Small intestine (tissue), 7 donors: ENCODE measurements at regions not wholly inside any gene's neighbourhood (a gene's known extent, or its start where the extent isn't known, plus 50 kb on each side); places are given as distances from the start of the nearest gene placed in this dataset.

Experiments used
- DNase-seq, 2 donors: peaks; one replicate each; pipeline versions ENCODE4 v3.0.0 to v3.0.0-alpha.2; 2013
- FAIRE-seq: peaks from 2 replicates; lab custom pipeline; 2012; peaks lifted over from hg19 to GRCh38; lab: Jason Lieb, UNC
- H3K27ac ChIP-seq, 3 donors: one replicate each; pipeline ENCODE4 v1.5.1; 2013; ENCODE audit warnings: low read length in 2 of 3, mild to moderate bottlenecking in 2 of 3, control low read depth in 1 of 3, inconsistent platforms in 1 of 3, low read depth in 1 of 3, moderate library complexity in 1 of 3
- H3K27me3 ChIP-seq, 3 donors: one replicate each; pipeline ENCODE4 v1.6.1; 2013; ENCODE audit warnings: low read length in 3 of 3, inconsistent platforms in 1 of 3; ENCODE audit not compliant: control insufficient read depth in 3 of 3, insufficient read depth in 3 of 3
- H3K36me3 ChIP-seq, 3 donors: one replicate each; pipeline ENCODE4 v1.6.1; 2013; ENCODE audit warnings: low read length in 3 of 3, inconsistent platforms in 1 of 3, low read depth in 1 of 3, mild to moderate bottlenecking in 1 of 3, moderate library complexity in 1 of 3; ENCODE audit not compliant: control insufficient read depth in 3 of 3, insufficient read depth in 2 of 3
- H3K4me1 ChIP-seq, 3 donors: one replicate each; pipeline ENCODE4 v1.6.1; 2013; ENCODE audit warnings: low read length in 2 of 3, inconsistent platforms in 1 of 3, low read depth in 1 of 3, mild to moderate bottlenecking in 1 of 3, moderate library complexity in 1 of 3; ENCODE audit not compliant: control insufficient read depth in 3 of 3, insufficient read depth in 2 of 3
- H3K4me3 ChIP-seq, 3 donors: one replicate each; pipeline ENCODE4 v1.5.1; 2013; ENCODE audit warnings: low read length in 3 of 3, control low read depth in 1 of 3, inconsistent platforms in 1 of 3, low read depth in 1 of 3, mild to moderate bottlenecking in 1 of 3, moderate library complexity in 1 of 3
- H3K9me3 ChIP-seq, 2 donors: one replicate each; pipeline ENCODE4 v1.6.1; 2013; ENCODE audit warnings: low read depth in 1 of 2, low read length in 1 of 2; ENCODE audit not compliant: control insufficient read depth in 2 of 2, insufficient read depth in 1 of 2
- WGBS, 3 donors: extraction: QIAGEN DNeasy Blood & Tissue Kit; methylation state at CpG; one replicate each; pipeline ENCODE4 v1.1.7; 2013; 5-methylcytosine and 5-hydroxymethylcytosine counted together
- donor health status: healthy with polysubstance abuse.
- donor health status: control.
- donor health status: control.
- donor health status: Bipolar disorder and iron deficiency.
- donor health status: healthy.

GRCh38 chr20:6253396-6253795 is 130.6 kb upstream of the FERMT1 start:
- 69 to 78% (median 74%) methylated on average over 2 of the region's 2 CpGs for WGBS, 3 donors
- Histone ChIP-seq H3K36me3 (no peaks in the 10 kb centered on the region), H3K4me1 (no peaks in the 10 kb centered on the region), H3K9me3 (no peaks in the 10 kb centered on the region), H3K27ac (no peak overlapping the region), H3K27me3 (no peaks in the 10 kb centered on the region), H3K4me3 (no peak overlapping the region)
- DNase-seq (no peak), FAIRE-seq (no peak)

GRCh38 chr20:6245436-6245835 is 122.6 kb upstream of the FERMT1 start:
- FAIRE-seq (no peak), DNase-seq (no peak)
- H3K27ac ChIP-seq, result no peak overlapping the region
- no peaks in the 10 kb centered on the region for H3K27me3 ChIP-seq
- H3K9me3 ChIP-seq, result no peaks in the 10 kb centered on the region
- 77 to 85% (median 83%) methylated on average over 4 of the region's 4 CpGs for WGBS, 3 donors
- H3K4me1 ChIP-seq, result no peaks in the 10 kb centered on the region
- no peaks in the 10 kb centered on the region for H3K36me3 ChIP-seq
- no peak overlapping the region for H3K4me3 ChIP-seq

GRCh38 chr20:6241591-6241990 is 118.8 kb upstream of the FERMT1 start:
- Histone ChIP-seq H3K27ac (no peak overlapping the region), H3K4me1 (no peaks in the 10 kb centered on the region), H3K36me3 (no peaks in the 10 kb centered on the region), H3K27me3 (peaks cover 0 to 1% (median 0%) of the 10 kb centered on the region in 3 donors), H3K4me3 (no peak overlapping the region), H3K9me3 (no peaks in the 10 kb centered on the region)
- FAIRE-seq (no peak), DNase-seq (no peak)
- 94 to 99% (median 95%) methylated on average over 1 of the region's 1 CpG for WGBS, 3 donors

GRCh38 chr20:6240059-6240458 is 117.2 kb upstream of the FERMT1 start:
- Histone ChIP-seq H3K36me3 (no peaks in the 10 kb centered on the region), H3K4me3 (no peak overlapping the region), H3K27me3 (peaks cover 0 to 1% (median 0%) of the 10 kb centered on the region in 3 donors), H3K4me1 (no peaks in the 10 kb centered on the region), H3K27ac (no peak overlapping the region), H3K9me3 (no peaks in the 10 kb centered on the region)
- DNase-seq, result no peak
- FAIRE-seq, result no peak
- WGBS, 3 donors, result 94 to 96% (median 95%) methylated on average over 3 of the region's 3 CpGs

- FAIRE-seq, result no peak
- H3K9me3 ChIP-seq, result no peaks in the 10 kb centered on the region
- WGBS, 3 donors, result 60 to 68% (median 62%) methylated on average over 6 of the region's 6 CpGs
- H3K27me3 ChIP-seq, result peaks cover 0 to 3% (median 0%) of the 10 kb centered on the region in 3 donors
- no peak for DNase-seq
- no peak overlapping the region for H3K4me3 ChIP-seq
- no peaks in the 10 kb centered on the region for H3K4me1 ChIP-seq
- no peak overlapping the region for H3K27ac ChIP-seq
- H3K36me3 ChIP-seq, result no peaks in the 10 kb centered on the region
Observed at GRCh38 chr20:6238421-6238820, 115.6 kb upstream of the FERMT1 start.

- Histone ChIP-seq H3K36me3 (no peaks in the 10 kb centered on the region), H3K27me3 (peaks cover 0 to 3% (median 0%) of the 10 kb centered on the region in 3 donors), H3K4me1 (no peaks in the 10 kb centered on the region), H3K4me3 (no peak overlapping the region), H3K9me3 (no peaks in the 10 kb centered on the region), H3K27ac (no peak overlapping the region)
- no peak for DNase-seq
- WGBS, 3 donors, result 68 to 96% (median 83%) methylated on average over 1 of the region's 1 CpG
- FAIRE-seq, result no peak
Observed at GRCh38 chr20:6235510-6235909, 112.7 kb upstream of the FERMT1 start.

- H3K4me3 ChIP-seq, result no peak overlapping the region
- H3K36me3 ChIP-seq, result no peaks in the 10 kb centered on the region
- WGBS, 3 donors, result 82 to 89% (median 87%) methylated on average over 3 of the region's 3 CpGs
- no peak for FAIRE-seq
- H3K9me3 ChIP-seq, result no peaks in the 10 kb centered on the region
- no peak overlapping the region for H3K27ac ChIP-seq
- no peaks in the 10 kb centered on the region for H3K4me1 ChIP-seq
- peaks cover 0 to 3% (median 0%) of the 10 kb centered on the region in 3 donors for H3K27me3 ChIP-seq
- no peak for DNase-seq
Observed at GRCh38 chr20:6232436-6232835, 109.6 kb upstream of the FERMT1 start.

- H3K36me3 ChIP-seq, result no peaks in the 10 kb centered on the region
- DNase-seq (no peak), FAIRE-seq (no peak)
- H3K9me3 ChIP-seq, result no peaks in the 10 kb centered on the region
- WGBS, 3 donors, result 31 to 42% (median 42%) methylated on average over 2 of the region's 2 CpGs
- H3K27me3 ChIP-seq, result peaks cover 0 to 2% (median 0%) of the 10 kb centered on the region in 3 donors
- no peak overlapping the region for H3K27ac ChIP-seq
- H3K4me3 ChIP-seq, result no peak overlapping the region
- no peaks in the 10 kb centered on the region for H3K4me1 ChIP-seq
Observed at GRCh38 chr20:6231556-6231955, 108.7 kb upstream of the FERMT1 start.

GRCh38 chr20:6228302-6228843 is 105.5 kb upstream of the FERMT1 start:
- H3K4me1 ChIP-seq, result no peaks in the 10 kb centered on the region
- H3K27me3 ChIP-seq, result no peaks in the 10 kb centered on the region
- H3K27ac ChIP-seq, result no peak overlapping the region
- no peaks in the 10 kb centered on the region for H3K36me3 ChIP-seq
- H3K9me3 ChIP-seq, result no peaks in the 10 kb centered on the region
- H3K4me3 ChIP-seq, result no peak overlapping the region
- FAIRE-seq (no peak), DNase-seq (no peak)
- 66 to 76% (median 69%) methylated on average over 2 of the region's 2 CpGs for WGBS, 3 donors
